Parathyroid adenoma (tissue), 2 donors: ENCODE measurements at regions not wholly inside any gene's neighbourhood (a gene's known extent, or its start where the extent isn't known, plus 50 kb on each side); places are given as distances from the start of the nearest gene placed in this dataset.

Experiments used
- H2AFZ ChIP-seq: fragments of 300-600 bp; sonication (generic); one replicate; pipeline ENCODE4 v1.7.0; 2017; ENCODE audit warnings: antibody characterized with exemption, mild to moderate bottlenecking
- H3K27ac ChIP-seq: fragments of 300-600 bp; sonication (generic); one replicate; pipeline ENCODE4 v1.7.0; 2017
- H3K27me3 ChIP-seq: fragments of 300-600 bp; sonication (generic); one replicate; pipeline ENCODE4 v1.7.0; 2017; ENCODE audit warnings: low read length; ENCODE audit not compliant: control insufficient read depth, insufficient read depth
- H3K36me3 ChIP-seq: fragments of 300-600 bp; sonication (generic); one replicate; pipeline ENCODE4 v1.7.0; 2017; ENCODE audit warnings: low read length; ENCODE audit not compliant: control insufficient read depth, insufficient read depth
- H3K4me1 ChIP-seq: fragments of 300-600 bp; sonication (generic); one replicate; pipeline ENCODE4 v1.7.0; 2017; ENCODE audit warnings: control low read depth
- H3K4me2 ChIP-seq: fragments of 300-600 bp; sonication (generic); one replicate; pipeline ENCODE4 v1.7.0; 2017; ENCODE audit warnings: low read length
- H3K4me3 ChIP-seq: fragments of 300-600 bp; sonication (generic); one replicate; pipeline ENCODE4 v1.7.0; 2017; ENCODE audit warnings: low read depth, low read length
- H3K79me2 ChIP-seq: fragments of 300-600 bp; sonication (generic); one replicate; pipeline ENCODE4 v1.7.0; 2017; ENCODE audit warnings: control low read depth
- H3K9ac ChIP-seq: fragments of 300-600 bp; sonication (generic); one replicate; pipeline ENCODE4 v1.7.0; 2017; ENCODE audit warnings: mild to moderate bottlenecking
- H3K9me3 ChIP-seq: fragments of 300-600 bp; sonication (generic); one replicate; pipeline ENCODE4 v1.7.0; 2017; ENCODE audit warnings: low read length; ENCODE audit not compliant: control insufficient read depth
- TF ChIP-seq, protein P1 (sequence below): fragments of 300-600 bp; sonication (generic); IDR thresholded peaks from one replicate; pipeline ENCODE4 v1.7.0; 2017; ENCODE audit warnings: antibody characterized with exemption, mild to moderate bottlenecking
- donor health status: primary hyperparathyroidism.

GRCh38 chr14:62253911-62254310, 491.7 kb downstream of the SNAPC1 start:
- TF ChIP-seq, protein P1, sequence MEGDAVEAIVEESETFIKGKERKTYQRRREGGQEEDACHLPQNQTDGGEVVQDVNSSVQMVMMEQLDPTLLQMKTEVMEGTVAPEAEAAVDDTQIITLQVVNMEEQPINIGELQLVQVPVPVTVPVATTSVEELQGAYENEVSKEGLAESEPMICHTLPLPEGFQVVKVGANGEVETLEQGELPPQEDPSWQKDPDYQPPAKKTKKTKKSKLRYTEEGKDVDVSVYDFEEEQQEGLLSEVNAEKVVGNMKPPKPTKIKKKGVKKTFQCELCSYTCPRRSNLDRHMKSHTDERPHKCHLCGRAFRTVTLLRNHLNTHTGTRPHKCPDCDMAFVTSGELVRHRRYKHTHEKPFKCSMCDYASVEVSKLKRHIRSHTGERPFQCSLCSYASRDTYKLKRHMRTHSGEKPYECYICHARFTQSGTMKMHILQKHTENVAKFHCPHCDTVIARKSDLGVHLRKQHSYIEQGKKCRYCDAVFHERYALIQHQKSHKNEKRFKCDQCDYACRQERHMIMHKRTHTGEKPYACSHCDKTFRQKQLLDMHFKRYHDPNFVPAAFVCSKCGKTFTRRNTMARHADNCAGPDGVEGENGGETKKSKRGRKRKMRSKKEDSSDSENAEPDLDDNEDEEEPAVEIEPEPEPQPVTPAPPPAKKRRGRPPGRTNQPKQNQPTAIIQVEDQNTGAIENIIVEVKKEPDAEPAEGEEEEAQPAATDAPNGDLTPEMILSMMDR: no peak
- Histone ChIP-seq H3K4me2 (no peak overlapping the region), H3K4me3 (no peak overlapping the region), H3K27me3 (no peaks in the 10 kb centered on the region), H3K27ac (no peak overlapping the region), H3K9ac (no peak overlapping the region), H3K79me2 (no peaks in the 10 kb centered on the region), H2AFZ (no peak overlapping the region), H3K4me1 (no peaks in the 10 kb centered on the region), H3K36me3 (no peaks in the 10 kb centered on the region), H3K9me3 (no peaks in the 10 kb centered on the region)

DNA sequence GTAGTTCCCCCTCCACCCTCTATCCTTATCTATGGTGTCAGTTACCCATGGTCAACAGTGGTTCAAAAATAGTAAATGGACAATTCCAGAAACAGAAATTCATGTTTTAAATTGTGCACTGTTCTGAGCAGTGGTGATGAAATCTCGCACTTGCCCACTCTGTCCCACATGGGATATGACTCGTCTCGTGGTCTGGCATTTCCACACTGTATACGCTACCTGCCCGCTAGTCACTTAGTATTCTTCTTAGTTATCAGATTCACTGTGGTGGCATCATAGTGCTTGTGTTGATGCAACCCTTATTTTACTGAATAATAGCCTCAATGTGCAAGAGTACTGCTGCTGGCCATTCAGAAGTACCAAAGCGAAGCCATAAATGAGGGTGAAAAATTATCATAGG, 507.0 kb downstream of the SNAPC1 start:
- H3K79me2 ChIP-seq: no peaks in the 10 kb centered on the region

DNA sequence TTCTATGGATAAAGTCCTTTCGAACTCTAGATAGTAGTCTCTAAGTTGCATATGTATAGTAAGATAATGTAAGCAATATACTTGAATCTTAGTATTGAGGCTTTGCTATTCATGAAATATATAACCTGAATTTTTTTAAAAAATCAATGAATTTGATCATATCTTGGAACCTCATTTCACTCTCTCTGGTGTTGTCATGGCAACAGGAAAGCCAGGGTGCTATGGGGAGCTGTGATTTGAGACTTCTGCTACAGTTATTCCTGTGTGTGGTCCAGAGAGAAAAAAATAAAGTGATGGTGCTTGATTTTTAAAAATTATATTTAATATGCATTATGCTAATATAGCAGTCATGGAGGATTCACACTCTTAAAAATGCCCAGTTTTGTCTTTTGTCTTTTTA, 508.0 kb downstream of the SNAPC1 start:
- H3K4me3 ChIP-seq: no peak overlapping the region
- no peak overlapping the region for H3K27ac ChIP-seq
- TF ChIP-seq, protein P1: no peak
- no peaks in the 10 kb centered on the region for H3K4me1 ChIP-seq
- H3K36me3 ChIP-seq: no peaks in the 10 kb centered on the region
- H2AFZ ChIP-seq: no peak overlapping the region
- H3K9me3 ChIP-seq: no peaks in the 10 kb centered on the region
- H3K9ac ChIP-seq: no peak overlapping the region
- no peaks in the 10 kb centered on the region for H3K27me3 ChIP-seq
- no peaks in the 10 kb centered on the region for H3K79me2 ChIP-seq
- no peak overlapping the region for H3K4me2 ChIP-seq

More for the DNA sequence above, 507.0 kb downstream of the SNAPC1 start:
- H3K4me1 ChIP-seq: no peaks in the 10 kb centered on the region
- no peak overlapping the region for H3K27ac ChIP-seq
- TF ChIP-seq, protein P1: no peak
- no peak overlapping the region for H3K4me3 ChIP-seq
- H3K4me2 ChIP-seq: no peak overlapping the region
- H2AFZ ChIP-seq: no peak overlapping the region
- no peaks in the 10 kb centered on the region for H3K9me3 ChIP-seq
- H3K27me3 ChIP-seq: no peaks in the 10 kb centered on the region
- no peak overlapping the region for H3K9ac ChIP-seq
- H3K36me3 ChIP-seq: no peaks in the 10 kb centered on the region

GRCh38 chr14:62280366-62280765, 518.1 kb downstream of the SNAPC1 start:
- Histone ChIP-seq H3K27ac (no peak overlapping the region), H3K36me3 (no peaks in the 10 kb centered on the region), H2AFZ (no peak overlapping the region), H3K9ac (no peak overlapping the region), H3K9me3 (no peaks in the 10 kb centered on the region), H3K4me2 (no peak overlapping the region), H3K4me1 (no peaks in the 10 kb centered on the region), H3K27me3 (no peaks in the 10 kb centered on the region), H3K79me2 (no peaks in the 10 kb centered on the region), H3K4me3 (no peak overlapping the region)
- TF ChIP-seq, protein P1: no peak

- Histone ChIP-seq H3K9ac (no peak overlapping the region), H3K4me2 (no peak overlapping the region), H3K4me3 (no peak overlapping the region), H3K27me3 (no peaks in the 10 kb centered on the region), H3K36me3 (no peaks in the 10 kb centered on the region), H3K79me2 (no peaks in the 10 kb centered on the region), H3K4me1 (no peaks in the 10 kb centered on the region), H2AFZ (no peak overlapping the region), H3K9me3 (no peaks in the 10 kb centered on the region), H3K27ac (no peak overlapping the region)
- TF ChIP-seq, protein P1: no peak
Measured at GRCh38 chr14:62283837-62284236, 521.6 kb downstream of the SNAPC1 start.
